WERI-Rb-1 (cell line): ENCODE measurements at regions not wholly inside any gene's neighbourhood (a gene's known extent, or its start where the extent isn't known, plus 50 kb on each side); places are given as distances from the start of the nearest gene placed in this dataset.
"Not testable (repeated sequence)": the region's sequence is repeated elsewhere in the genome, so short reads cannot be mapped to it uniquely, and the experiment has no call there.

ENCODE experiments used
- DNase-seq: peaks from one replicate; pipeline ENCODE4 v3.0.0-alpha.2; 2020
- H3K27ac ChIP-seq: fragments of 250-450 bp; sonication (Bioruptor Pico); 2 replicates; pipeline ENCODE4 v1.5.1; 2020; ENCODE audit warnings: mild to moderate bottlenecking, moderate library complexity
- H3K27me3 ChIP-seq: fragments of 250-450 bp; sonication (Bioruptor Pico); 2 replicates; pipeline ENCODE4 v1.5.1; 2021; ENCODE audit warnings: mild to moderate bottlenecking, low read depth, moderate library complexity; ENCODE audit not compliant: insufficient read depth, severe bottlenecking
- H3K36me3 ChIP-seq: fragments of 250-450 bp; sonication (Bioruptor Pico); 2 replicates; pipeline ENCODE4 v1.5.1; 2020; ENCODE audit warnings: mild to moderate bottlenecking, moderate library complexity
- H3K4me3 ChIP-seq: 2 replicates; pipeline ENCODE4 v1.5.1; 2011; ENCODE audit warnings: low read depth, mild to moderate bottlenecking, control low read depth, low read length
- H3K9me3 ChIP-seq: fragments of 250-450 bp; sonication (Bioruptor Pico); 2 replicates; pipeline ENCODE4 v1.5.1; 2021; ENCODE audit warnings: mild to moderate bottlenecking, moderate library complexity; ENCODE audit not compliant: severe bottlenecking
- TF ChIP-seq, protein P1 (sequence below): IDR thresholded peaks from 2 replicates; pipeline ENCODE4 v1.5.1; 2011; ENCODE audit warnings: low read depth, mild to moderate bottlenecking, control low read depth, inconsistent platforms, low read length

DNA sequence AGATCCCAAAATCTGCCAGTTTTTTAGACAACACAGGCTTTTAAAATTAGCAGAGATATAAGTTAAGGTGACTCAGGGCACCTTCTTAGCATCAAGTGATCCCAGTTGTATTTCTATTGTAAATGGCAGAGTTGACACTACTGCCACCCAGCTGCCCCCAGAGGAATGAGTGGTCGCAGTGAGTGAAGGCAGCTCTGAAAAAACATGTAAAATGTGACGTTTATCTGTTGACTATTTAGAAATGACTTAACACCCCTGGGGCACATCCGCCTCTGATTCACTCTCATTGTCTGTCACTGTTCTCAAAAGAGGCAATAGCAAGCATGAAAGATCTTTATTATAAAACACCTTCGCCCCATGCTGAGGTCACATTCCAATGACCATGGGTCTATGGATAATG, 592.4 kb downstream of the ACTRT1 start:
- Histone ChIP-seq H3K4me3 (no peak overlapping the region), H3K9me3 (no peaks in the 10 kb centered on the region), H3K27me3 (peaks cover 17% of the 10 kb centered on the region), H3K27ac (no peak overlapping the region), H3K36me3 (no peaks in the 10 kb centered on the region)
- DNase-seq = no peak
- TF ChIP-seq, protein P1, sequence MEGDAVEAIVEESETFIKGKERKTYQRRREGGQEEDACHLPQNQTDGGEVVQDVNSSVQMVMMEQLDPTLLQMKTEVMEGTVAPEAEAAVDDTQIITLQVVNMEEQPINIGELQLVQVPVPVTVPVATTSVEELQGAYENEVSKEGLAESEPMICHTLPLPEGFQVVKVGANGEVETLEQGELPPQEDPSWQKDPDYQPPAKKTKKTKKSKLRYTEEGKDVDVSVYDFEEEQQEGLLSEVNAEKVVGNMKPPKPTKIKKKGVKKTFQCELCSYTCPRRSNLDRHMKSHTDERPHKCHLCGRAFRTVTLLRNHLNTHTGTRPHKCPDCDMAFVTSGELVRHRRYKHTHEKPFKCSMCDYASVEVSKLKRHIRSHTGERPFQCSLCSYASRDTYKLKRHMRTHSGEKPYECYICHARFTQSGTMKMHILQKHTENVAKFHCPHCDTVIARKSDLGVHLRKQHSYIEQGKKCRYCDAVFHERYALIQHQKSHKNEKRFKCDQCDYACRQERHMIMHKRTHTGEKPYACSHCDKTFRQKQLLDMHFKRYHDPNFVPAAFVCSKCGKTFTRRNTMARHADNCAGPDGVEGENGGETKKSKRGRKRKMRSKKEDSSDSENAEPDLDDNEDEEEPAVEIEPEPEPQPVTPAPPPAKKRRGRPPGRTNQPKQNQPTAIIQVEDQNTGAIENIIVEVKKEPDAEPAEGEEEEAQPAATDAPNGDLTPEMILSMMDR = no peak

DNA sequence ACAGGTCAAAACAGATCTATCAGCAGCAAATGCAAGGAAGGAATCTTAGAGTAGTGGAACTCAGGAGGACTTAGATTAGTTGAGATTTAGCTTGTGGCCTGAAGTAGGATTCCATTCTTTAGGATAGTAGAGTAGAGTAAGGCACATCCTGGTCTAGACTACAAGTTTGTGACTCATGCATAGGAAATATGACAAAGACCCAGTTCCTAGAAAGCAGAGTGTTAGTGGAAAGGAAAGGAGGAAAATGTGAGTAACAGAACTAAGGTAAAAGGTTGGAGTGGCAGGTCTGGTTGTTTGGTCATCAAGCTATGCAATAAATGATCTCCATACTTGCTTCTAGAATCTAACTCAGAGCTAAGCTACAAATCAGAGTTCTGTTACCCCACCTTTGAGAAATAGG, 595.0 kb downstream of the ACTRT1 start:
- Histone ChIP-seq H3K36me3 (no peaks in the 10 kb centered on the region), H3K9me3 (no peaks in the 10 kb centered on the region), H3K4me3 (no peak overlapping the region), H3K27me3 (peaks cover 20% of the 10 kb centered on the region), H3K27ac (no peak overlapping the region)
- TF ChIP-seq, protein P1 = no peak
- DNase-seq = no peak

DNA sequence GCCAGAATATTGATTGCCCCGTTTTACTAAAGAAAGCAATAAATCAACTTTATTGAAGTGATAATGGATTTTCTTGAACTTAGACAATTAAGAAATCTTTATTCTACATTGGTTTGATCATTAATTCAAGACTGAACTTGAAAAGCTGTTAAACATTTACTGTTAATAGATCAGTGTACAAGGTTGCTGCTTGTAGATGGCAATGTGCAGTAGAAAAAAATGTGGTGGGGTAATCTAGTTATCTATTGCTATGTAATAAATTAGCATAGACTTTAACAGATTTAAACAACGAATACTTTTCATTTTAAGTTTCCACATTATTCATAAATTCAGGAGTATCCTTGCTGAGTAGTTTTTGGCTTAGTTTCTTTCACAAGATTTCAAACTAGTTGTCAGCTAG, 612.5 kb downstream of the ACTRT1 start:
- no peaks in the 10 kb centered on the region for H3K36me3 ChIP-seq
- DNase-seq = no peak
- H3K27me3 ChIP-seq = peaks cover 36% of the 10 kb centered on the region
- TF ChIP-seq, protein P1 = no peak
- no peak overlapping the region for H3K4me3 ChIP-seq
- H3K9me3 ChIP-seq = no peaks in the 10 kb centered on the region
- H3K27ac ChIP-seq = no peak overlapping the region

DNA sequence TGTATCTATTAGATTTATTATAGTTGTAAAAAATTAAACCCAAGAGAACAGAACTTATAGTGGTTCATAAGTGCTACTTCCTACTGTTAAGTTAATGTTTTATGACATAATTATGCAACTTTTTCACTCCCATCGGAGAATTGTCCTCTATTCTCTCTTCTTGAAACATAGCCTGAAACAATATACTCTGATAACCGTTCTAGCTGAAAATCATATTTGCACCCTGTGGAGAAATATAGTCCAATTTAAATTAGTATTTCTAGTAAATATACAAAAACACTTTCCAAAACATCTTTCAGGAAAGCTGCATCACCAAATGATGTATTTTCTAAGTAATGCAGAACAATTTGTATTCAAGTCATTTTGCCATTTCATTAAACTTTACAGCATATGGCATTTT, 586.4 kb downstream of the PRR32 start:
- no peak overlapping the region for H3K27ac ChIP-seq
- DNase-seq = no peak
- H3K36me3 ChIP-seq = no peaks in the 10 kb centered on the region
- no peak overlapping the region for H3K4me3 ChIP-seq
- no peaks in the 10 kb centered on the region for H3K9me3 ChIP-seq
- TF ChIP-seq, protein P1 = no peak
- peaks cover 2% of the 10 kb centered on the region for H3K27me3 ChIP-seq

DNA sequence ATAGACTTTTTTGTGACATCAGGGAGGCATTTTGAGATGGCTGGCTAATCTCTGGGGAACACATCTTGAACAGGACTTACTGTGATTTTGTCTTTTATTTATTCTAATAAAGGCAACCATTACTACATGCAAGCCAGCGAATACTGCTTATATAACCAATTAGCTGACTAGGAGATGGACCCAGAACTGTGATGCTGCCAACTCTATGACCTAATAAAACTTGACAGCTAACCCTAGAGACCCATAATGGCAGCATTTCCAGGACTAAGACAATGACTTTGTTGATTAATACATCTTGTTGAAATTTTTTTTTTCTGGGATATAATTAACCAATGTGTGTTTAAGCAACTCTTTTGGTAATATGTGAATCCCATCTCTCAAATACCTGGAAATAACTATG, 584.6 kb downstream of the PRR32 start:
- H3K27ac ChIP-seq = no peak overlapping the region
- TF ChIP-seq, protein P1 = no peak
- no peaks in the 10 kb centered on the region for H3K9me3 ChIP-seq
- H3K27me3 ChIP-seq = peaks cover 2% of the 10 kb centered on the region
- no peak for DNase-seq
- no peaks in the 10 kb centered on the region for H3K36me3 ChIP-seq
- no peak overlapping the region for H3K4me3 ChIP-seq

DNA sequence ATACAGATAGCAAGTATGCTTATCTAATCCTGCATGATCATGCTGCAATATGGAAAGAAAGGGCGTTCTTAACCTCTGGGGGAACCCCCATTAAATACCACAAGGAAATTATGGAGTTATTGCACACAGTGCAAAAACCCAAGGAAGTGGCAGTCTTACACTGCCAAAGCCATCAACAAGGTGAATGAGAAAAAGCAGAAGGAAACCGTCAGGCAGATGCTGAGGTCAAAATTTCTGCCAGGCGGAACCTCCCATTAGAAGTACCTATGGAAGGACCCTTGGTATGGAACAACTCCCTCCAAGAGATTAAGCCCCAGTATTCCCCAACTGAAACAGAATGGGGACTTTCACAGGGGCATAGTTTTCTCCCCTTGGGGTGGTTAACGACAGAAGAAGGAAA, 580.7 kb downstream of the PRR32 start:
- H3K9me3 ChIP-seq, H3K27me3 ChIP-seq, H3K4me3 ChIP-seq: not testable (repeated sequence)

More for the DNA sequence above, 580.7 kb downstream of the PRR32 start:
- not testable (repeated sequence) for H3K27ac ChIP-seq, H3K36me3 ChIP-seq, DNase-seq
